T-helper 17 cell (primary cell): ENCODE measurements at regions not wholly inside any gene's neighbourhood (a gene's known extent, or its start where the extent isn't known, plus 50 kb on each side); places are given as distances from the start of the nearest gene placed in this dataset.

Experiments
- ATAC-seq: fragments of 150-1000 bp; cut with Tn5 transposase; 2 replicates; pipeline ENCODE4 v1.10.0; 2021; ENCODE audit warnings: mild to moderate bottlenecking, moderate library complexity
- DNase-seq, 3 donors: peaks; one replicate each; pipeline versions ENCODE4 v3.0.0 to v3.0.0-alpha.2; 2020 to 2021
- H3K9me3 ChIP-seq: one replicate; pipeline ENCODE4 v1.7.0; 2013; ENCODE audit warnings: low read length, mild to moderate bottlenecking; ENCODE audit not compliant: control insufficient read depth, poor library complexity, severe bottlenecking
- H3K27ac Mint-ChIP-seq: one replicate; pipeline ENCODE4 v1.8.0; 2022; ENCODE audit warnings: mild to moderate bottlenecking, moderate library complexity, mixed read lengths
- H3K27me3 Mint-ChIP-seq: one replicate; pipeline ENCODE4 v1.8.0; 2022; ENCODE audit warnings: mixed read lengths
- H3K36me3 Mint-ChIP-seq: one replicate; pipeline ENCODE4 v1.8.0; 2022; ENCODE audit warnings: low read depth, mixed read lengths
- H3K4me1 Mint-ChIP-seq: one replicate; pipeline ENCODE4 v1.8.0; 2022; ENCODE audit warnings: mild to moderate bottlenecking, mixed read lengths
- H3K4me3 Mint-ChIP-seq: one replicate; pipeline ENCODE4 v1.8.0; 2022; ENCODE audit warnings: mild to moderate bottlenecking, moderate library complexity, mixed read lengths

GRCh38 chrX:69324851-69325250 is 159.6 kb upstream of the PJA1 start:
- DNase-seq: no peak
- no peak for ATAC-seq

GRCh38 chrX:69323786-69324720 is 158.8 kb upstream of the PJA1 start:
- H3K4me1 Mint-ChIP-seq: no peaks in the 10 kb centered on the region
- DNase-seq: no peak
- no peak for ATAC-seq
- H3K9me3 ChIP-seq: no peaks in the 10 kb centered on the region
- no peaks in the 10 kb centered on the region for H3K36me3 Mint-ChIP-seq
- no peak overlapping the region for H3K27ac Mint-ChIP-seq
- no peaks in the 10 kb centered on the region for H3K27me3 Mint-ChIP-seq
- no peak overlapping the region for H3K4me3 Mint-ChIP-seq

More at GRCh38 chrX:69324851-69325250, 159.6 kb upstream of the PJA1 start:
- Mint-ChIP-seq H3K36me3 (no peaks in the 10 kb centered on the region), H3K4me3 (no peak overlapping the region), H3K4me1 (no peaks in the 10 kb centered on the region), H3K27me3 (no peaks in the 10 kb centered on the region), H3K27ac (no peak overlapping the region)
- H3K9me3 ChIP-seq: no peaks in the 10 kb centered on the region

GRCh38 chrX:69321789-69322188 is 156.5 kb upstream of the PJA1 start:
- ATAC-seq: no peak

GRCh38 chrX:69321006-69321655 is 155.9 kb upstream of the PJA1 start:
- H3K9me3 ChIP-seq: no peaks in the 10 kb centered on the region
- Mint-ChIP-seq H3K27ac (no peak overlapping the region), H3K4me3 (no peak overlapping the region), H3K27me3 (no peaks in the 10 kb centered on the region), H3K36me3 (no peaks in the 10 kb centered on the region), H3K4me1 (no peaks in the 10 kb centered on the region)
- ATAC-seq (no peak), DNase-seq (no peak)

More at GRCh38 chrX:69321789-69322188, 156.5 kb upstream of the PJA1 start:
- Mint-ChIP-seq H3K27ac (no peak overlapping the region), H3K36me3 (no peaks in the 10 kb centered on the region), H3K27me3 (no peaks in the 10 kb centered on the region), H3K4me1 (no peaks in the 10 kb centered on the region), H3K4me3 (no peak overlapping the region)
- no peaks in the 10 kb centered on the region for H3K9me3 ChIP-seq
- DNase-seq: no peak

- no peaks in the 10 kb centered on the region for H3K4me1 Mint-ChIP-seq
- no peaks in the 10 kb centered on the region for H3K9me3 ChIP-seq
- DNase-seq: no peak
- no peaks in the 10 kb centered on the region for H3K36me3 Mint-ChIP-seq
- no peak overlapping the region for H3K27ac Mint-ChIP-seq
- H3K27me3 Mint-ChIP-seq: no peaks in the 10 kb centered on the region
- H3K4me3 Mint-ChIP-seq: no peak overlapping the region
- ATAC-seq: no peak
These were observed 154.9 kb upstream of the PJA1 start for GRCh38 chrX:69320116-69320515.

- H3K4me1 Mint-ChIP-seq: no peaks in the 10 kb centered on the region
- ATAC-seq (no peak), DNase-seq (no peak)
- H3K9me3 ChIP-seq: no peaks in the 10 kb centered on the region
- no peaks in the 10 kb centered on the region for H3K36me3 Mint-ChIP-seq
- H3K27me3 Mint-ChIP-seq: no peaks in the 10 kb centered on the region
- H3K27ac Mint-ChIP-seq: no peak overlapping the region
- H3K4me3 Mint-ChIP-seq: no peak overlapping the region
These were observed 154.1 kb upstream of the PJA1 start for GRCh38 chrX:69319376-69319775.

- Mint-ChIP-seq H3K4me3 (no peak overlapping the region), H3K27me3 (no peaks in the 10 kb centered on the region), H3K4me1 (no peaks in the 10 kb centered on the region), H3K27ac (no peak overlapping the region), H3K36me3 (no peaks in the 10 kb centered on the region)
- H3K9me3 ChIP-seq: no peaks in the 10 kb centered on the region
- ATAC-seq (no peak), DNase-seq (no peak)
These were observed 153.5 kb upstream of the PJA1 start for GRCh38 chrX:69318651-69319340.

- Mint-ChIP-seq H3K27me3 (no peaks in the 10 kb centered on the region), H3K4me3 (no peak overlapping the region), H3K36me3 (no peaks in the 10 kb centered on the region), H3K27ac (no peak overlapping the region), H3K4me1 (no peaks in the 10 kb centered on the region)
- no peaks in the 10 kb centered on the region for H3K9me3 ChIP-seq
- no peak for ATAC-seq
- DNase-seq: no peak
These were observed 152.5 kb upstream of the PJA1 start for GRCh38 chrX:69317721-69318120.

GRCh38 chrX:69314436-69315348 is 149.4 kb upstream of the PJA1 start:
- Mint-ChIP-seq H3K27ac (no peak overlapping the region), H3K4me1 (no peaks in the 10 kb centered on the region), H3K4me3 (no peak overlapping the region), H3K27me3 (no peaks in the 10 kb centered on the region), H3K36me3 (no peaks in the 10 kb centered on the region)
- ATAC-seq (no peak), DNase-seq (no peak)
- no peaks in the 10 kb centered on the region for H3K9me3 ChIP-seq

GRCh38 chrX:69313617-69314290 is 148.5 kb upstream of the PJA1 start:
- Mint-ChIP-seq H3K4me1 (no peaks in the 10 kb centered on the region), H3K36me3 (no peaks in the 10 kb centered on the region), H3K27ac (no peak overlapping the region), H3K27me3 (no peaks in the 10 kb centered on the region), H3K4me3 (no peak overlapping the region)
- DNase-seq (no peak), ATAC-seq (no peak)
- no peaks in the 10 kb centered on the region for H3K9me3 ChIP-seq

GRCh38 chrX:69311936-69312670 is 146.8 kb upstream of the PJA1 start:
- no peaks in the 10 kb centered on the region for H3K4me1 Mint-ChIP-seq
- no peak for DNase-seq
- H3K27me3 Mint-ChIP-seq: no peaks in the 10 kb centered on the region
- H3K27ac Mint-ChIP-seq: no peak overlapping the region
- no peak overlapping the region for H3K4me3 Mint-ChIP-seq
- H3K9me3 ChIP-seq: no peaks in the 10 kb centered on the region
- H3K36me3 Mint-ChIP-seq: no peaks in the 10 kb centered on the region
- no peak for ATAC-seq
